GM12892 (cell line): ENCODE measurements at regions not wholly inside any gene's neighbourhood (a gene's known extent, or its start where the extent isn't known, plus 50 kb on each side); places are given as distances from the start of the nearest gene placed in this dataset.
"Not testable (repeated sequence)": the region's sequence is repeated elsewhere in the genome, so short reads cannot be mapped to it uniquely, and the experiment has no call there.

Experiments
- DNase-seq: peaks from one replicate; pipeline ENCODE4 v3.0.0; 2011; ENCODE audit not compliant: insufficient read length
- FAIRE-seq: peaks from 2 replicates; lab custom pipeline; 2011; peaks lifted over from hg19 to GRCh38; lab: Jason Lieb, UNC
- POLR2A ChIP-seq: IDR thresholded peaks from 2 replicates; pipeline ENCODE4 v1.6.1; 2011; ENCODE audit warnings: low read depth, low read length, control low read depth
- POLR2AphosphoS5 ChIP-seq: IDR thresholded peaks from 2 replicates; pipeline ENCODE4 v1.6.1; 2011; ENCODE audit warnings: low read depth, low read length, control low read depth
- TAF1 ChIP-seq: IDR thresholded peaks from 2 replicates; pipeline ENCODE4 v1.6.1; 2011; ENCODE audit warnings: low read depth, mild to moderate bottlenecking, control low read depth, low read length, borderline replicate concordance

- no peak for DNase-seq
- no peak for TF ChIP-seq TAF1
- no peak for TF ChIP-seq POLR2A
- no peak for TF ChIP-seq POLR2AphosphoS5
- no peak for FAIRE-seq
These were observed 187.6 kb downstream of the SOX4 start for GRCh38 chr6:21781128-21781527.

- TF ChIP-seq TAF1 = no peak
- TF ChIP-seq POLR2A = no peak
- peak; percentile 24 for FAIRE-seq
These were observed 191.6 kb downstream of the SOX4 start for GRCh38 chr6:21785164-21785563.

GRCh38 chr6:21791056-21791455 is 197.5 kb downstream of the SOX4 start:
- no peak for DNase-seq
- FAIRE-seq = no peak
- no peak for TF ChIP-seq TAF1

More at GRCh38 chr6:21785164-21785563, 191.6 kb downstream of the SOX4 start:
- DNase-seq = no peak

- FAIRE-seq (no peak), DNase-seq (no peak)
- TF ChIP-seq TAF1 (no peak), POLR2A (no peak), POLR2AphosphoS5 (no peak)
These were observed 198.0 kb downstream of the SOX4 start for GRCh38 chr6:21791581-21791980.

GRCh38 chr6:21792177-21792576 is 198.6 kb downstream of the SOX4 start:
- DNase-seq (no peak), FAIRE-seq (no peak)
- TF ChIP-seq TAF1 (no peak), POLR2AphosphoS5 (no peak), POLR2A (no peak)

- not testable (repeated sequence) for DNase-seq
These were observed 203.4 kb downstream of the SOX4 start for GRCh38 chr6:21796979-21797378.

GRCh38 chr6:21798468-21798867 is 204.9 kb downstream of the SOX4 start:
- DNase-seq (no peak), FAIRE-seq (no peak)
- TF ChIP-seq TAF1 = no peak
- no peak for TF ChIP-seq POLR2A
- TF ChIP-seq POLR2AphosphoS5 = no peak

More at GRCh38 chr6:21796979-21797378, 203.4 kb downstream of the SOX4 start:
- not testable (repeated sequence) for FAIRE-seq

- FAIRE-seq = no peak
- DNase-seq = no peak
- TF ChIP-seq TAF1 = no peak
- no peak for TF ChIP-seq POLR2AphosphoS5
- TF ChIP-seq POLR2A = no peak
These were observed 206.8 kb downstream of the SOX4 start for GRCh38 chr6:21800330-21800729.

- no peak for TF ChIP-seq TAF1
- DNase-seq (no peak), FAIRE-seq (no peak)
These were observed 207.4 kb downstream of the SOX4 start for GRCh38 chr6:21800948-21801438.

- TF ChIP-seq POLR2AphosphoS5 (no peak), TAF1 (no peak), POLR2A (no peak)
- DNase-seq (no peak), FAIRE-seq (no peak)
These were observed 208.1 kb downstream of the SOX4 start for GRCh38 chr6:21801446-21802174.

GRCh38 chr6:21802175-21802822 is 208.7 kb downstream of the SOX4 start:
- no peak for DNase-seq
- no peak for FAIRE-seq
- TF ChIP-seq POLR2AphosphoS5 (no peak), TAF1 (no peak), POLR2A (no peak)

GRCh38 chr6:21804941-21805610 is 211.5 kb downstream of the SOX4 start:
- DNase-seq = no peak
- no peak for FAIRE-seq
- TF ChIP-seq TAF1 = no peak
- TF ChIP-seq POLR2AphosphoS5 = no peak
- TF ChIP-seq POLR2A = no peak
